EH (cell line): ENCODE measurements at regions not wholly inside any gene's neighbourhood (a gene's known extent, or its start where the extent isn't known, plus 50 kb on each side); places are given as distances from the start of the nearest gene placed in this dataset.

Experiments
- DNase-seq: peaks from one replicate; pipeline ENCODE4 v3.0.0-alpha.2; 2015; ENCODE audit warnings: low read depth

DNA sequence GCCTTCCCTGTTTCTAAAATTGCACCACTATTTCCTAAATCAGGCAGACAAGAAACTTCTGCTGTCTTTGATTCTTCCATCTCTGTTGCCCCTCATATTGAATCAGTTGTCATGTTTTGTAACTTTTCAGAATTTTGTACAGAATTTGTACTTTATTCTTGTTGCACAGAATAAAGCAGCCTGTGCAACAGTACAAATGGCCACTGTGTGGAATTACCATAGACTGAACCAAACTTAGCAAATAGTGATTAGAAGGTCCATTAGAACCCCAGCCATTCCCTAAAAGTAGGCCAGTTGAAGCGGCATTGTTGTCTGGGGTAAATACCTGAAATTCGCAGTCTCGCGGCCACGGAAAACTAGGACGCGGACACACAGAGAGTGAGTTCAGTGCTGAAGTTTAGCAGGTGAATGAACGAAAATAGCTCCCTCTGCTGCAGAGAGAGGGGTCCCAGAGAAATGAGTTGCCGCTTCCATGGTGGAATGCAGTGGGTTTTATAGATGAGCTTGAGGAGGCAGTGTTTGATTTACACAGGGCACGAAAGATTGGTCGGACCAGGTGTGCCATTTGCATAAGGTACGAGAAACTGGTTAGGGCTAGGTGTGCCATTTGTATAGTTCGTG is 71.8 kb downstream of the C4orf33 start:
- DNase-seq, result no peak

DNA sequence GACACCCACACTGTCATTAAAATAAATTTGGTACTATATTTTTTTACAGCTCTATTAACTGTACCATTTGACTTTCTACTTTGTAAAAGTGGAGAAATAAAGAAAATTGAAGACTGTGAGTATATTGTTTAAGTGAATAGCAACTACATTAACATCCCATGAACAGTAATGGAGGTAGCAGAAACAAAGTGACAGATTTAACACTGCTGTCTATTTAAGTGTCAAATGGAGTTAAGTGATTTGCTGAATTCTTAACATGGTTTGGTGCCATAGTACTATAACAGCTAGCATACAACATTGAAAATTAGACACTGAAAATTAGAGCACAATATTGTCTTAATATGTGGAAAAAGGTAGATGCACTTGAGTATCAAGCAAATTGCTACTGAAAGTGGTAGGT is 76.2 kb downstream of the C4orf33 start:
- DNase-seq, result no peak

DNA sequence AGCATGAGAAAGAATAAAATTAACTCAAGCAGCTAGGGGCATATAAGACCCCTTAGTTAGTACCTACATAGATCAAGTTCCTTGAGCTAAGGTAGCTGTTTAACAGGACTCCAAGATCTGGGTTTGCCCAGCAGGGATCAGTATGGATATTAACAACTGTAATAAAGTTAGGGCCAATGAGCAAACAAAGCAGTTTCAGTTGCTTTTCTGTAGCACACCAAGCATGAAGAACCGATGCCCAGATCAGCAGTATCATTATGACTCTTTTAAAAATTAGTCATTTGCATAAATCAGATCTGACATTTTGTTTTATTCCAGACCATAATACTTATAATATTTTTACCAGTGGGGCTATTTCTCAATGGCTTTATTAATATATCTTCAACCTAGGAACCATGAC is 80.9 kb downstream of the C4orf33 start:
- DNase-seq, result no peak

DNA sequence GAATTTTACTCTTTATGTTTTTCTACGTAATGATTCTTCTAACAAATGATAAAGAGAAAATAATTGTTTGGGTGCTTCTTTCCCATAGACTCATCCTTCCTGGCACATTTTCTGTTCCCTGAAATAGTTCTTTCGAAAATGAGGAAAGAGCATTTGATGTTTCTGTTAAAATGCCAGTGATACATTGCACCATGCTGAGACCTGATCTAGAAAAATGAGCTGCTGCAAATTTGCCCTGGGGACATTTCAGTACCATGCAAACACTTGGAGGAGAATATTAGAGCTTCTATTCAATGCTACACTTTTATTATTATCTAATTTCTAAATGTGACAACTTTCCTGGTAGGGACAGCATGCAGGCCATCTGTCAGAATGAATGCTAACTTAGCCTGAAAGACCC is 83.3 kb downstream of the C4orf33 start:
- no peak for DNase-seq

DNA sequence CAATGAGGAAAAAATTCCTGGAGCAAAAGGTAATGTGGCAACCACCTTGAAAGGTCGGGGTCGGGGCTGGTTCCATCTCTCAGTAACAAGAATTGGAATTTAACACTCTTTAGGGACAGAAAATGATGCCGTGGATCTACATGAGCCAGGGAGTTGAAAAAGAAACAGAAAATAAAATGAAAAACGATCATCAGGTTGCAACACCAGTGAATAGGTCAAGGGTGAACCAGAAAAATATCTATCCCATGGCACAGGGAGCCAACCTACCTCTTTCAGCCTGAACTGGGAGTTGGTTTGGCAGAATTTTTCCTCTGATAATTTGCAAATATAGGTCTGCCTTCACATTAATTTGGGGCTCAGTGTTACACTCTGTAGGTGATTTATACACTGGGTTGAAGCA is 93.7 kb downstream of the C4orf33 start:
- DNase-seq, result no peak

DNA sequence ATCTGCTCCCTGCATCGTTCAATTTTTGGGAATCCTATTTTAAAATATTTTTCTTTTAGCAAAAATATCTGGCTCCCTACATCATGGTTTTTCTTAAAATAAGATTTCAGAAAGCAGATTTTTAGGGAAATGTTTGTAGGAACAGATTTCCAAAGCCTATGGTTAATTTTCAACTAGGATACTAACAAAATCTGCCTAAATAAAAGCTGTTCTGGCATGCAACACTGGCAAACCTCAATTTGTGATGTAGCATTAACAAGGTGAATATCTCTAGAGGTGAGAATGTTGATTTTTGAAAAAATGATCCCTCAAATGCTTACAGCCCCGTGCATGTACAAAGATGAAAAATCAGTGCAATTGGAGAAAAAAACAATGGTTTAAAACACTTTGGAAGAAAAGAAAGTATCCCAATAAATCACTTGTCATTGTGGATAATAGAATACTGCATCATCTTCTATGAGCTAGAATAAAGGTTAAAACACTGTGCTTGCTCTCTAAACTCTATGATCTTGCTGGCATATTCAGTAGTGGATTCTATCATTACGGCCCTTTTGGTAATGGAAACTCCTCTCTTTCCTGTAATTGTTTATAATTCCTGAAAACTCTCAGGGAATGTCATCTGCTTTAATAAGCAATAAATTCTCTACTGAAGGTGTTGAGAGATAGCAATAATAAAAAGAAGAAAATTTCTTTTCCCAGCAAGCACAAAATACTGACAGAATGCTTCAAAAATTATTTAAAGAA is 97.6 kb downstream of the C4orf33 start:
- DNase-seq, result no peak

DNA sequence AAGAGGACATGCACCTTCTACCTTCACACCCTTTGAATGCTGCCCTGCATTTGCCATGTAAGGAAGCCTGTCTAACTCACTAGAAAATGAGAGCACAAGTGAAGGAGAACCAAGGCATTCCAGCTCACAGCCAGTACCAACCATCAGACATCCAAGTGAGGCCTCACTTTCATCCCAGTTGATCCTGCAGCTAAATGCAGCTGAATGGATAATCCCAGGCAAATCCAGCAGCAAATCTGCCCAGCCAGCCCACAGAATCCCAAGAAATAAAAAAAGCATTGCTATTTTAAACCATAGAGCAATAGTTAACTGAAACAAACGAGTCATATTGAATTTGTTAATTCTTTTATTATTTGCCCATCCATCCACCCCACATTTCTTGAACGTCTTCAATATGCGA is 112.5 kb downstream of the C4orf33 start:
- DNase-seq, result no peak

DNA sequence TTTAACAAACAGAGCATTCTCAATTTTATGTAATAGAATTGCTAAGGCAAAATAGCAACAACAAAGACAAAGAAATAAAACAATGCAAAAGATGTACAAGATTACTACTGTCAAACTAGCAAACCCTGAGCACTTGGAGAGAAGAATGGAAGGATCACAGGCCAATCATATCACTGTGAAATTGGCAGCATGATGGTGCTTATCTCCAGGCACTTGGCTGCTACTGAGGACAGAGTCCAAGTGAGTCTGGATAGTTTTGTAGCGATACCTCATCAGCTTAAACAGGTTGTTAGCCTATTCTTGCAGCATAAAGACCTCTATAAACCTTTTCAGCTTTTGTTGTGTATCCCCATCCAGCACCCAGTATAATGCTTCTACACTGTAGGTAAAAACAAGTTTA is 117.7 kb downstream of the C4orf33 start:
- DNase-seq, result no peak

DNA sequence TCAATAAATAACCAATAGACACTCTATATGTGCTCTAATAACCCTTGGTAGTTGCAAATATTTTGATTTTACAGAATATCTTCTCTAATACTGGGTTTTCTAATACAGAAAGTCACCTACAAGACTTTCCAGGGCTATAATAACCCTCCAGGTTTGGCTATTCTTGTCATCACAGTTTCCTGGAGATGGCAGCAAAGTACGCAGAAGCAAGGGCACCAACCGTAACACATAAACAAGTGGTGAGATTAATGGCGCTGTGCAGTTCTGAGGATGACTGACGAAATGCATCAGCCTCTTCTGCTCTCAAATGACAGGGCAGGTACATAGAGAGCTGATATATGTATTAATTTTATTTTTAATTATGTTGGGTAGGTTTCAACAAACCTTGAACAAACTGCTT is 122.4 kb downstream of the C4orf33 start:
- DNase-seq, result no peak

DNA sequence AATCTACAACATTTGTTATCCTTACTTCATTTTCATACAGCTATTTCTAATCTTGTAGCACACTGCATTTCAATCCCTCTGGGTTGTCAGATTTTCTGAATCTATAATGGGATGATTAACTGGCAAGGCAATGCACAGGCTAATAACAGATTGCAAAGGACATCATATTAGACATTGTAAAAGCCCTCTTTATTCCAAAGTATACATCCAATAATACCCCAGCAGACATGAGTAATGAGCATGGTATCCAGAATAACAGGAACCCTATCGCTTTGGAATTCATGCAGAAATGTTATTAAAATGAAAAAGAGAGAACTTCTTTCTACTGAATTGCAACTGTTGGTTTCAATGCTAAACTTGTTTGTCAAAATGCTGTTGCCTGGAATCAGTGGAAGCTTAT is 122.9 kb downstream of the C4orf33 start:
- peak; percentile 29 for DNase-seq

DNA sequence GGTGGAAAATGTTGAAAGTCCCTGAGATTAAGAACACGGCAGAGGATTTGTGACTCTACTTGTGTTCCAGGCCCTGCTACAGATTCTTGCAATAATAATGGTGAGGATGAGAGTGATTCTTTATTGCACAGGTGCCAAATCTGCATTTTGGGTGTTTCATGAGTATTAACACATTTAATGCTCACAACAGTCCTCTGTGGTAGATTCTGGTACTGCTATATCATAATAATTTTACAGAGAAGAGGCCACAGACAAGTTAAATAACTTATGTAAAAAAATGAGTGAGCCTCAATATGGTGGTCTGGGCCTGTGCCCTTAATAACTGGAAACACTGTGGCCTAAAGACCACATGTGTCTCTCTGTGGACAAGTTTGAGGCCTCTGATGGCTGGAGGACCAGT is 124.3 kb downstream of the C4orf33 start:
- DNase-seq, result no peak

DNA sequence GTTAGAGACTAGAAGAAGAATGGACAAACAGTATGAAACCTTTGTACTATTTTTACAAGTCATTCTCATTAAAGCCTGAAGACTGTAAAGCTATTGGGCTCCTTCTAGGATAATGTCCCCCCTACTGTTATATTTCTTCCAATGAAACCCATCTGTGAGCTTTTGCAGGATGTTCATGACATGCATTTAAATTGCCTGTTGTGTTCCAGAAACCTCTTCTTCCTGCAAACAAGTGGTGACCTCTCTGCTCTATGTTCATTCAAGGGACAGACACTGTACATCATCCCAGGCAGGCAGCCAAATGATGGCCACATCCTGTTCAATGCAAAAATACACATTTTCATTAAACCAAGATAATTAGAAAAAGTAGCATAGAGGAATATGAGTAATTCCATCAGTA is 128.0 kb downstream of the C4orf33 start:
- peak; percentile 7 for DNase-seq

DNA sequence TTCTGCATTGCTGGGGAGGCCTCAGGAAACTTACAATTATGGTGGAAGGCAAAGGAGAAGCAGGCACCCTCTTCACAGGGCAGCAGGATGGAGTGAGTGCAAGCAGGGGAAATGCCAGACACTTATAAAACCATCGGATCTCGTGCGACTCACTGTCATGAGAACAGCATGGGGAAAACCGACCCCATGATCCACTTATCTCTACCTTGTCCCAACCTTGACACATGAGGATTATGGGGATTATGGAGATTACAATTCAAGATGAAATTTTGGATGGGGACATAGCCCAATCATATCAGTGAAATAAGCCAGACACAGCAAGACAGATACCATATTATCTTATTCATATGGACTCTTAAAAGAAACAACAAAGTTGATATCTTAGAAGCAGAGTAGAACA is 134.9 kb downstream of the C4orf33 start:
- DNase-seq, result no peak

DNA sequence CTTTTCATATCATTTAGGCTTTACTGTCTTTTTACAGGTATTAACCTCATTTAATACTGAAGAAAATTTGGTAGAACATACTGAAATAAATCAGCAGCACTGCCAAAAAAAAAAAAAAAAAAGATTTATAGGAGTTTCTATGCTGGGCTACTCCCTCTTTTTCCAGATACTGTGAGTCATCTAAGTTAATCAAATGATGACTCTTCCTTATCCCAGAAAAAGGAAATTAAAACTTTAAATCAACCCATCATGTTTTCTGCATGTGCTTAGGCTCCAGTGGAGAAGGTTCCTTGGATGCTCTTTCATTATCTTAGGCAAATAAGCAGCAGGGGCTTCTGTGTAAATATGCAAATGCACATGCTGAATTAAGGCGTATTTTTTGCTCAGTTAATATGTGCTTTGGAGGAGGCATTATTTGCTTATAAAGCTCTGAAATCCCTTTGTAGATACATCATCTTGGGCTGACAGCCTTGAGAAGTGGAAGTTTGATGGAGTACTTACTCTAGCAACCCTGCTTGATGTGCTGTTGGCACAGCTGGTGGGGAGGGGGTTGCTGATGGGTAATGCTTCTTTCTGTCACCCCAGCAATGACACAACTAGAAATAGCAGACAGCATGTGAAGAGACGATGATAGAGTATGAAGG is 136.1 kb downstream of the C4orf33 start:
- no peak for DNase-seq

DNA sequence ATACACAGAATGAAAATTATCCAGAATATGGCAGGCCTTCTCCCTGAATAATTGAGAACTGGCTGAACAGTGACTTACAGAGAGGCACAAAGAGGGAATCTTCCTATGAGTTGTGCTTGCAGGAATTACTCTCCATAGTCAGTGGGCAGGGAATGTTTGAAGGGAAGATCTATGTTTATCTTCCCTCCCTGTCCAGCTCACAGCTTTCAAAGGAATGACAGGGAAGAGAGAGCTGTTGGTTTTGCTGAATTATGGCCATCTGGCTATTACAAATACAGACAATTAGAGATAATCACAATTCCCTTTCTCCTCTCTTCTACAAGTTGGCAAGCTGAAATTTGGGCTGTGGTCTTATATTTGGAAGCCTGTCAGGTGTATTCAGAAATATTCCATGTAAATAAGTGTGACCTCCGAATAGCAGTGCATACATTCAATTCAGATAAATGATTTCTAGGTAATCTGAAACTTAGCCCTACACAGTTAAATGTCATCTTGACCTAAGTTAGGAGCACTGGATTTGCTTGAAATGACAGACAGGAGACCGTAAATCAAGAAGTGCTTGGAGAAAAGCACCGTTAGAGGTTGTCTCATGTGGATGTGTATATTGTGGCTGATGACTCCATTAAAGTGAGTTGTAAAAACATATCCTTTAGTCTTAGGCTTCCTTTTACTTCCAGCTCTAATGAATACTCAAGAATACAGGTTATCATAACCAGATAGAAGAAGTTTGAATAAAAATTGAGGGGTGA is 136.8 kb downstream of the C4orf33 start:
- no peak for DNase-seq

DNA sequence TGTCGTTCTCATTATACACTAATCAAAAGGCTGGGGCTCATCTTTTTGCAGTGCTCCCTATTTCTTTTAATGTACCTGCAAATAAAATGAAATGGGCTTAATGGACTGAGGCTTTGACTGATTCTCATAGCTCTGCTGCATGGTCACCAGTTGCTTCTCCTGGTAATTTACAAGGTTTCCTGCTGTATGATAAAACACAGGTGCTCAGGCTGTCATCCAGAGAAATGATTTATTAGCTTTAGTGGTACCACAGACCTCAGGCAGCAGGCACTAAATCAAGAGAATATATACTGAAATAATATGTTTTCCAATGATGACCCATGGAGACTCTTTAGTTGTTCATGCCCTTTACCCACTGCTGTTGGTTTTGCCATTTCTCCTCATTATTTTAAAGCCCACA is 137.7 kb downstream of the C4orf33 start:
- DNase-seq, result no peak

DNA sequence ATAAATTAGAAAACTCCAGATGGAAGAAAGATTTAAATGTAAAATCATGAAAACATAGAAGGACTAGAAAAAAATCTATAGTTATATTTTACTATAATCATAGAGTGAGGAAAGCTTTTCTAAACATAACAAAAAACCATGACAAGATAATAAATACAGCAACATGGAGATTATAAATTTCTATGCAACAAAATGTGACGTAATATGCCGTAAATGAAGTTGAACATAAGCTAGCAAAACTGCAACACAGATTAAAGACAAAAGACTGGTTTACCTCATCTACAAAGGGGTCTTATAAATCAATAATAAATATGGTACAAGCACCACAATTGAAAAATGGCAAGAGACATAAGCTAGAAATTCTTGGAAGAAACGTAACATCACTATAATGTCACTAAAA is 140.4 kb downstream of the C4orf33 start:
- DNase-seq, result no peak

DNA sequence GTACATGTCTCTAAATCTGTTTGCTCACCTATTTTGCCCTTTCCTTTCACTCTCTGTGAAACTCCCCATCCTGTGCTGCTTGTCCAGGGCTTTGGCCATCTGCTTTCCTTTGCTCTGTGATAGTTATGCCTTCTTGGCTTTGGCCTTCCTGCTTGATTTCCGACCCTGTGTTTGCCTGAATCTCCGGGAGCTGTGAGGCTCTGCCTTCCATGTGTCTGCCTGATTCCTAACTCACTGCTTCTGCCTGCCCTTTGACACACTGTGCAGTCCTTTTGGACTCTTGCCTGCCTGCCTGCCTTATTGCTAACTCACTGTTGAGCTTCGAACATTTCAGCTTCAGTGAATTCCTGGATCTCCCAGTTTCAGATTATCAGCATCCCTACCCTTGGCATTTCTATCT is 143.1 kb downstream of the C4orf33 start:
- DNase-seq, result no peak

DNA sequence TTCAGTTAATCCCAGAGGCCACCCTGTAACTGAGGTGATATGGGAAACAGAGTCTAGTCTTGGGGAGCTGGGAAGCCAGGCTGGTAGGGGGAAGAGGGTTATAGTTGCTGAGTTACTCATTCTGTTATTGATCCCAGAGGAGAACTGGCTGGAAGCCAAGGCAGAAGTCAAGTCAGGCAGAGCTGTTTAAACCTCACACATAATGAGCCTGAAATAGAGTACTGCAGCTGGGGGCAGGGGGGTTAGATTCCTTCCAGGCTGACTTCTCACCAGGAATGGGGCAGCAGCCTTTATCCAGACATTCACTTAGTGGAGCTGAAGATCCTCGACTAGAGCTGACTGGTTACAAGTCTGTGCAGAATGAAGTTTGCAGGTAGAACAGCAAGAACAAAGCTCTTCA is 144.9 kb downstream of the C4orf33 start:
- no peak for DNase-seq

DNA sequence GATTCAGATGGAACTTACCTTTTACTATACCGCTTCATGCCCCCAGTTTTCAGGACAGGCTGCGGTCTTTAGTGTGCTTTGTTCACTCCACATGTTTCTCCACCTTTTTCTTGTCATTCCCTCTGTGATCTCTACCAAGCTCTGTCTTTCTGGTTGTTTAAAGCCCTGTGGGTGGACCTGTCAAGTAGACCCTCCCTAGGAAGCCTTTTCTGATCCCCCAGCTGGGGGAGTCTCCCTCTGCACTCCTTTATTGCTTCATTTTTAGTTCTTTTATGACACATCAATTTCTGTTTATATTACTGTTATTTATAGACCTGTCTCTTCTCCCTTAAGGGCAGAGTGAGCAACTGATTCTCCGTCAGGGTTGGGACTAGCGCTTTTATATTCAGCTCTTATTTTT is 150.2 kb downstream of the C4orf33 start:
- DNase-seq, result no peak

DNA sequence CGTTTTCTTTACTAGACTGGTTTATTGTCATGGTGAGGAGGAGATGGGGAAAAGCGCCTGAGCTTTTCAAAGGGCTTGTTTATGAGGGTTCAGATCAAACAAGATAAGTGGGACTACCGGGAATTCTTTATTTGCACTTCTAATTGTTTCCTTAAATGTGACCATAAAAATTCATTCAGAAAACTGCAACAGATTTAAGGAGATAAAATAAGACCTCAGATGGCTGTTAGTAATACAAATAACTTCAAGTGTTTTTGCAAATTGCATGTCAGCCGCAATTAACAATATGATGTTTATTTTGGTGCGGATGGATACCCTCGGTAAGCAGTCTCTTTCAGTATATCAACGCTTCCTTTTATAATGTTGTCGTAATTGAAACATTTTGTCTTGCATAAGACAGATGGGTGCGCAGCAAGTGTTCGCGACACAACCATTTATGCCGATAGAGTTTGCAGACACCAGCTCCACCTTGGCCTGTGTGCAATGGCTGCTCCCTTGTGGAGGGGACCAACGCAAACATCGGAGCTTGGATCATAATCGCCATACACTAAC is 151.0 kb downstream of the C4orf33 start:
- DNase-seq, result no peak

DNA sequence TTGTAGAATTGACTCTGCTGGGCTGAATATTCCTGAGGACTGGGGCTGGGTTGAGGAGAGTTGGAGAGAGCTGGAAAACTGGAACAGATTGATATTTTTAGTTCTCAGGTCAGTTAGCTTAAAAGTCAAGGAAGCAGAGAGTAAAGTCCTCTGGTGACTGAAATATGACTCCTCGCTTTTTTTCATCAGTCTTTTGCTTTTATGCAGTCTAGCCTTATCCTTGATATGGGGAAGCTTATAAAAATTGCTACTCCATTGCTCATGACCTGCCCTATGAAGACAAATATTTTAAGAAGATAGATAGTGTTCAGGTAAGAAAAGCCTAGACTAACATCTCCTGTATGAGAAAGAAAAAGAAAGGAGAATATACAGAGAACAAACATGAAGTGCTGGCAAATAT is 152.7 kb downstream of the C4orf33 start:
- DNase-seq, result no peak

DNA sequence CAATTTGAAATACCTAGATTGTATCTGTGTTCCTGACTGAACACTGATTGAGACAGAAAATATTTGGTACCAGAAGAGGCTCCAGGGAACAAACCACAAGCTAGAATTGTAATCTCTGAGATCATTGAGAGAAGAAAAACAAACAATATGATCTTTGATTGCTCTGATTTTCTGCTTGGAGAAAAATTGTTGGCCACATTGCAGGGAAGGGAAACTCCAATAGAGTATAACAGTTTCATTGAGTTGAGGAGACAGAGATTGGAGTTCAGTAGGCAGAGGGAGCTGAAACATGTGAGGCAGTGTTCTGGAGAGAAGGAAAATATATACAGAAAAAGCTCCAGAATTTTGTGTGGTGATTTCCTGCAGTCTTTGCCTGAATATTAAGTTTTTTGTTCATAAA is 158.2 kb downstream of the C4orf33 start:
- DNase-seq, result no peak
